NOMO-1 treated with dmso at 0.1 percent for 144 hours (cell line): ENCODE measurements at regions not wholly inside any gene's neighbourhood (a gene's known extent, or its start where the extent isn't known, plus 50 kb on each side); places are given as distances from the start of the nearest gene placed in this dataset.

ENCODE experiments used
- DNase-seq: peaks from one replicate; lab custom pipeline; 2025; ENCODE audit not compliant: unreplicated experiment; lab: John Stamatoyannopoulos, UW

GRCh38 chr17:27390540-27390939 lies 65.7 kb upstream of the KSR1 start:
- DNase-seq = no peak

GRCh38 chr17:27391427-27391826 lies 64.8 kb upstream of the KSR1 start:
- no peak for DNase-seq

- no peak for DNase-seq
Measured at GRCh38 chr17:27396045-27396444, 60.2 kb upstream of the KSR1 start.

- DNase-seq = no peak
Measured at GRCh38 chr17:27396941-27397340, 59.3 kb upstream of the KSR1 start.

- no peak for DNase-seq
Measured at GRCh38 chr17:27398691-27399090, 57.6 kb upstream of the KSR1 start.

GRCh38 chr17:27400991-27401390 lies 55.3 kb upstream of the KSR1 start:
- DNase-seq = no peak

GRCh38 chr17:27402943-27403342 lies 53.3 kb upstream of the KSR1 start:
- no peak for DNase-seq

GRCh38 chr17:27403480-27404005 lies 52.7 kb upstream of the KSR1 start:
- no peak for DNase-seq

- no peak for DNase-seq
Measured at GRCh38 chr17:27404676-27405075, 51.6 kb upstream of the KSR1 start.
